Activated CD8-positive, alpha-beta T cell treated with anti-CD3 and anti-CD28 coated beads for 36 hours (primary cell): ENCODE measurements at regions not wholly inside any gene's neighbourhood (a gene's known extent, or its start where the extent isn't known, plus 50 kb on each side); places are given as distances from the start of the nearest gene placed in this dataset.

Experiments
- ATAC-seq: fragments of 200-7000 bp; cut with Tn5 transposase; one replicate; pipeline ENCODE4 v1.10.0; 2021; ENCODE audit warnings: mild to moderate bottlenecking, moderate library complexity
- CTCF ChIA-PET: fragments of 350-600 bp; sonication (Branson Sonifier 250); formaldehyde crosslinking; loops from one replicate; lab custom pipeline; 2021; ENCODE audit warnings: antibody characterized with exemption; lab: Charles Lee
- POLR2A ChIA-PET: fragments of 350-600 bp; sonication (Branson Sonifier 250); formaldehyde crosslinking; loops from one replicate; lab custom pipeline; 2021; ENCODE audit warnings: antibody characterized with exemption; lab: Charles Lee
- DNase-seq: peaks from one replicate; pipeline ENCODE4 v3.0.0-alpha.2; 2020
- H3K27ac Mint-ChIP-seq: one replicate; pipeline ENCODE4 v1.8.0; 2021; ENCODE audit warnings: mild to moderate bottlenecking, mixed read lengths
- H3K27me3 Mint-ChIP-seq: one replicate; pipeline ENCODE4 v1.8.0; 2021; ENCODE audit warnings: mixed read lengths
- H3K36me3 Mint-ChIP-seq: one replicate; pipeline ENCODE4 v1.8.0; 2021; ENCODE audit warnings: low read depth, mixed read lengths
- H3K4me1 Mint-ChIP-seq: one replicate; pipeline ENCODE4 v1.8.0; 2021; ENCODE audit warnings: low read depth, mixed read lengths
- H3K4me3 Mint-ChIP-seq: one replicate; pipeline ENCODE4 v1.8.0; 2021; ENCODE audit warnings: mild to moderate bottlenecking, moderate library complexity, mixed read lengths
- H3K9me3 Mint-ChIP-seq: one replicate; pipeline ENCODE4 v1.8.0; 2021; ENCODE audit warnings: mixed read lengths
- intact Hi-C: fragments of 100-400 bp; cut with micrococcal nuclease; formaldehyde crosslinking; loops from one replicate; pipeline ENCODE4 v1.10.0; 2022
- TF ChIP-seq, protein P1 (sequence below): fragments of 200-600 bp; IDR thresholded peaks from one replicate; pipeline ENCODE4 v1.8.0; 2022; ENCODE audit warnings: antibody characterized with exemption, mild to moderate bottlenecking

DNA sequence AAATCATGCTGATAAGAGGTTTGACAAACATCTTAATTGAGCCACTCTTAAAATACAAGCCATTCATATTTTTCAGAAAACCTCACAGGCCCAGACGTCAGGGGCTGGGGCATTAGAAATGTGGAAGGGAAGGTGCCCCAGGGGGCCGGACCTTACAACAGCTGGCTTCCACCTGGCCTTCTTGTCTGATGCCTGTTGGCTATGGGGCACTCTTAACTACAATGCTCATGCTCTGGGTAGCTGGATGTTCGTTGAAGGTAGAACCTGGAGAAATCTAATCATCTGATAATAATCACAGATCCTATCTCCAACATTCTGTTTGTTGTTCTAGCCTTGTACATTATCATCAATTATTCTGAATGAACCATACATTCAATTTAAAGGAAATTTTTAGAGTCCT lies 156.9 kb upstream of the SOX11 start:
- ATAC-seq (no peak), DNase-seq (no peak)
- H3K27ac Mint-ChIP-seq: no peak overlapping the region
- H3K4me3 Mint-ChIP-seq: no peak overlapping the region
- H3K9me3 Mint-ChIP-seq: peaks cover 5% of the 10 kb centered on the region
- TF ChIP-seq, protein P1, sequence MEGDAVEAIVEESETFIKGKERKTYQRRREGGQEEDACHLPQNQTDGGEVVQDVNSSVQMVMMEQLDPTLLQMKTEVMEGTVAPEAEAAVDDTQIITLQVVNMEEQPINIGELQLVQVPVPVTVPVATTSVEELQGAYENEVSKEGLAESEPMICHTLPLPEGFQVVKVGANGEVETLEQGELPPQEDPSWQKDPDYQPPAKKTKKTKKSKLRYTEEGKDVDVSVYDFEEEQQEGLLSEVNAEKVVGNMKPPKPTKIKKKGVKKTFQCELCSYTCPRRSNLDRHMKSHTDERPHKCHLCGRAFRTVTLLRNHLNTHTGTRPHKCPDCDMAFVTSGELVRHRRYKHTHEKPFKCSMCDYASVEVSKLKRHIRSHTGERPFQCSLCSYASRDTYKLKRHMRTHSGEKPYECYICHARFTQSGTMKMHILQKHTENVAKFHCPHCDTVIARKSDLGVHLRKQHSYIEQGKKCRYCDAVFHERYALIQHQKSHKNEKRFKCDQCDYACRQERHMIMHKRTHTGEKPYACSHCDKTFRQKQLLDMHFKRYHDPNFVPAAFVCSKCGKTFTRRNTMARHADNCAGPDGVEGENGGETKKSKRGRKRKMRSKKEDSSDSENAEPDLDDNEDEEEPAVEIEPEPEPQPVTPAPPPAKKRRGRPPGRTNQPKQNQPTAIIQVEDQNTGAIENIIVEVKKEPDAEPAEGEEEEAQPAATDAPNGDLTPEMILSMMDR: no peak
- POLR2A ChIA-PET: no interaction called here
- CTCF ChIA-PET: no interaction called here
- no peaks in the 10 kb centered on the region for H3K4me1 Mint-ChIP-seq
- H3K27me3 Mint-ChIP-seq: peaks cover 2% of the 10 kb centered on the region
- intact Hi-C loops: no loop called here
- no peaks in the 10 kb centered on the region for H3K36me3 Mint-ChIP-seq

DNA sequence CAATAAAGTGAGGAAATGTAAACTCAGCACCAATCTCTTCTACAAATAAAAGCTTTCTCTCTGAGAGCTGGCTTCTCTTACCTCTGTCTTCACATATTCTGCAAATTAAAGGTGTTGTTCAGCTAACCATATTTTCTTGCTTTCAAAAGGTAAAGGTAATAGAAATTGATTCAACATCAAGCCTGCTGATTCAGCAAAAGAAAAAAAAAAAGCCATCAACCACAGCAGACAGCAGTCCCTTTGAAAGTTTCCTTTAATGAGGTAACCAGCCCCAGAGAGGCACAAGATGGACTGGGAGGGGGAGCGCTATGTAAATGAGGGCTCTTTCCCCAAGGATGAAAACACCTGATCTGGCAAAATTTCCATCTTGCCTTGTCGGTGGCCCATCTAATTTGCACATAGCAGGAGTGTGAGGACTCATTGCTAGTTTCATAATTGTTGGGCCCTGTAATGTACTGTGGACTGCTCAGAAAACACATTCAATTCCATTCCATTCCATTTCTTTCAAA lies 154.9 kb upstream of the SOX11 start:
- POLR2A ChIA-PET: no interaction called here
- ATAC-seq (no peak), DNase-seq (no peak)
- Mint-ChIP-seq H3K4me3 (no peak overlapping the region), H3K27ac (no peak overlapping the region), H3K36me3 (no peaks in the 10 kb centered on the region), H3K27me3 (peaks cover 2% of the 10 kb centered on the region), H3K4me1 (no peaks in the 10 kb centered on the region), H3K9me3 (peaks cover 5% of the 10 kb centered on the region)
- intact Hi-C loops: no loop called here
- CTCF ChIA-PET: no interaction called here
- TF ChIP-seq, protein P1: no peak

DNA sequence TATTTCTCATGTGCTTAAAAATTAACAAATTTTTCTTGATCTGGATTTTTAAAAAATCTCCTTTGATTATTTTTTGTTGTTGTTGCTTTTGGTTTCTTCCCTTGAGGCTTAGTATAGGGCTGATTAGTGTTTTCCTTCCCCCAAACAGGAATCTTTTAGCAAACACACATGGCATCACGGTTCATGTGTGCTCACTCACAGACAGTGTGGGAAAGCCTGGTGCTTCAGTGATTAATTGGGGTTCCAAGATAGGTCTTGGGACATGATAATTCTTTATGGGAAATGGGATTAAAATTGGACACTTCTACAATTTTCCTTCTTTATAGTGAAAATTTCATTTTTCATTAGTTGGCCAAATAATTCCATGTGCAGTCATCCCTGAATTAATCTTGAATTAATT lies 153.9 kb upstream of the SOX11 start:
- Mint-ChIP-seq H3K4me3 (no peak overlapping the region), H3K4me1 (no peaks in the 10 kb centered on the region), H3K36me3 (no peaks in the 10 kb centered on the region)

DNA sequence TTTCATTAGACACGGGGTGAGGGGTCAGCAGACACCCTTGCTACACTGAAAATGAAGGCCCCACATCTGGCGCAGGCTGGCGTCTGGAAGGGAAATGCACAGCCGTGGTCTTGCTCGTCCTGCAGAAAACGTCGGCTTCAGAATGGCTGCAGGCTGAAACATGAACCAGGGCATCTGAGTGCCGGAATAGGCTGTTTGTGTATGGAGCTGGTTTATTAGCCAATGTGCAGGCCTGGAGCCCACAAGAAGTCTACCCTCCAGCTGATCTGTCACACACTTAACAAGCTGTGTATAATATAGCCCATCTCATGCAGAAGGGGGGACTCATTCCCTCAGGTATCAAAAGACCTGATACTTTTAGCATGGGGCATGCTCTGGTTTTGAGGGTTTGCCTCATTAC lies 153.4 kb upstream of the SOX11 start:
- H3K27me3 Mint-ChIP-seq: peaks cover 2% of the 10 kb centered on the region
- no peak overlapping the region for H3K27ac Mint-ChIP-seq
- ATAC-seq (no peak), DNase-seq (no peak)
- CTCF ChIA-PET: no interaction called here
- peaks cover 7% of the 10 kb centered on the region for H3K9me3 Mint-ChIP-seq
- no peak overlapping the region for H3K4me3 Mint-ChIP-seq
- intact Hi-C loops: no loop called here
- H3K36me3 Mint-ChIP-seq: no peaks in the 10 kb centered on the region
- H3K4me1 Mint-ChIP-seq: no peaks in the 10 kb centered on the region
- POLR2A ChIA-PET: no interaction called here
- TF ChIP-seq, protein P1: no peak

More for the DNA sequence above, 153.9 kb upstream of the SOX11 start:
- ATAC-seq (no peak), DNase-seq (no peak)
- intact Hi-C loops: no loop called here
- TF ChIP-seq, protein P1: no peak
- ChIA-PET CTCF (no interaction called here), POLR2A (no interaction called here)
- peaks cover 3% of the 10 kb centered on the region for H3K9me3 Mint-ChIP-seq
- H3K27ac Mint-ChIP-seq: no peak overlapping the region
- H3K27me3 Mint-ChIP-seq: peaks cover 2% of the 10 kb centered on the region

DNA sequence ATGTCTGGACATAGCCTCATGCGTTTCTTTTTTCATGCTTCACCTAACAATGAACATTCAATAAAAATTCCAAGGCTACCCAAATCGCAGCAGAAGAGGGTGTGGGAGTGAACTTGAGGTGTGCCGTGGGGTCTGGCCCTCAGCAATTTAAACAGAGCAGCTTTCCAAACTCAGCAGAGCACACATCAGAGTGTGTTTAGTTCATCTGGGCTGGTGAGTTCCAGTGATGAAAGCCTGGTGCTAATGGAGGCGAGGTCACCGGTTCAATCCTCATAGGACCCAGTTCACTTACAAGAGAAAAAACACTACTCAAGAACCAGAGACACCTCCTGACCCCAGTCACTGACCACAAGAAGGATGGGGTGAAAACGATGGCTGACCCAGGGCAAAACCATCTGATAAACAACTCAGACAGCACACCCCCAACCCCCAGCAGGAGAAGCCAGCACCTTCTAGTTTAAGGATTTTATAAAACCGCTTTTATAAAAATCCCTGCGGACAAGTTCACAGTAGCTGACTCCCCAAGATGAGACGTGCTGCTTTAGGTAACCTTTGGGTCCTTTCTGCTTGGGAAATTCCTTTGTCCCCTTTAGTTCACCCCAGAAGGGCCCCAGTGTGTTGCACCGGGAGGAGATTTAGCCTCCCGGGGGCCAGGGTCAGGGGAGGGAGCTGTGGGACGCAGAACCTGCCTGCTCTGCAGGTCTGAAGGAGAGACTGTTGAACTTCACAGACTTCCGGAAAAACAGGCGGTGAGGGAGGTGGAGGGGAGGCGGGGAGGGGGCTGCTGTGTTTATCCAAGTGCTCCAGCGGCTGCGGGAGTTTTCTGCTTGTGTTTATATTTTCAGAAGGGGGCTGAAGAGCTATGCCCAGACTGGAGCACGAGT lies 152.7 kb upstream of the SOX11 start:
- no peak for ATAC-seq
- no peak overlapping the region for H3K4me3 Mint-ChIP-seq
- DNase-seq: no peak
- peaks cover 2% of the 10 kb centered on the region for H3K27me3 Mint-ChIP-seq
- H3K9me3 Mint-ChIP-seq: peaks cover 9% of the 10 kb centered on the region
- TF ChIP-seq, protein P1: no peak
- POLR2A ChIA-PET: no interaction called here
- H3K36me3 Mint-ChIP-seq: no peaks in the 10 kb centered on the region
- intact Hi-C loops: no loop called here
- H3K27ac Mint-ChIP-seq: no peak overlapping the region
- no peaks in the 10 kb centered on the region for H3K4me1 Mint-ChIP-seq
- CTCF ChIA-PET: no interaction called here
